ENCODE measurements at regions not wholly inside any gene's neighbourhood (a gene's known extent, or its start where the extent isn't known, plus 50 kb on each side); places are given as distances from the start of the nearest gene placed in this dataset.

- H3K36me3 ChIP-seq (ENCODE audit: control insufficient read depth, insufficient read depth, low read length): no peaks in the 10 kb centered on the region
- no peaks in the 10 kb centered on the region for H3K27me3 ChIP-seq (ENCODE audit: control insufficient read depth, insufficient read depth, low read length)
- H3K4me3 ChIP-seq (ENCODE audit: low read depth, low read length): no peak overlapping the region
- no peak for TF ChIP-seq CTCF (IDR thresholded peaks at IDR 0.05; ENCODE audit: insufficient read depth, low read length, poor library complexity, severe bottlenecking)
- DNase-seq (ENCODE audit: low read depth): no peak
These were observed 235.9 kb downstream of the AHR start for GRCh38 chr7:17534348-17534747.

- Histone ChIP-seq H3K27me3 (ENCODE audit: control insufficient read depth, insufficient read depth, low read length) (no peaks in the 10 kb centered on the region), H3K36me3 (ENCODE audit: control insufficient read depth, insufficient read depth, low read length) (no peaks in the 10 kb centered on the region), H3K4me3 (ENCODE audit: low read depth, low read length) (no peak overlapping the region)
- no peak for TF ChIP-seq CTCF (IDR thresholded peaks at IDR 0.05; ENCODE audit: insufficient read depth, low read length, poor library complexity, severe bottlenecking)
- no peak for DNase-seq (ENCODE audit: low read depth)
These were observed 237.3 kb downstream of the AHR start for GRCh38 chr7:17535776-17536175.

- no peak for DNase-seq (ENCODE audit: low read depth)
- no peaks in the 10 kb centered on the region for H3K36me3 ChIP-seq (ENCODE audit: control insufficient read depth, insufficient read depth, low read length)
- no peaks in the 10 kb centered on the region for H3K27me3 ChIP-seq (ENCODE audit: control insufficient read depth, insufficient read depth, low read length)
- no peak for TF ChIP-seq CTCF (IDR thresholded peaks at IDR 0.05; ENCODE audit: insufficient read depth, low read length, poor library complexity, severe bottlenecking)
- H3K4me3 ChIP-seq (ENCODE audit: low read depth, low read length): no peak overlapping the region
These were observed 245.9 kb downstream of the AHR start for GRCh38 chr7:17544401-17544800.

GRCh38 chr7:17545348-17545747 is 246.9 kb downstream of the AHR start:
- no peak for TF ChIP-seq CTCF (IDR thresholded peaks at IDR 0.05; ENCODE audit: insufficient read depth, low read length, poor library complexity, severe bottlenecking)

GRCh38 chr7:17546189-17546588 is 247.7 kb downstream of the AHR start:
- no peaks in the 10 kb centered on the region for H3K27me3 ChIP-seq (ENCODE audit: control insufficient read depth, insufficient read depth, low read length)
- no peak for TF ChIP-seq CTCF (IDR thresholded peaks at IDR 0.05; ENCODE audit: insufficient read depth, low read length, poor library complexity, severe bottlenecking)
- no peak overlapping the region for H3K4me3 ChIP-seq (ENCODE audit: low read depth, low read length)
- no peaks in the 10 kb centered on the region for H3K36me3 ChIP-seq (ENCODE audit: control insufficient read depth, insufficient read depth, low read length)
- no peak for DNase-seq (ENCODE audit: low read depth)

More at GRCh38 chr7:17545348-17545747, 246.9 kb downstream of the AHR start:
- Histone ChIP-seq H3K36me3 (ENCODE audit: control insufficient read depth, insufficient read depth, low read length) (no peaks in the 10 kb centered on the region), H3K27me3 (ENCODE audit: control insufficient read depth, insufficient read depth, low read length) (no peaks in the 10 kb centered on the region), H3K4me3 (ENCODE audit: low read depth, low read length) (no peak overlapping the region)
- no peak for DNase-seq (ENCODE audit: low read depth)

GRCh38 chr7:17546592-17546991 is 248.1 kb downstream of the AHR start:
- no peaks in the 10 kb centered on the region for H3K36me3 ChIP-seq (ENCODE audit: control insufficient read depth, insufficient read depth, low read length)
- H3K27me3 ChIP-seq (ENCODE audit: control insufficient read depth, insufficient read depth, low read length): no peaks in the 10 kb centered on the region
- H3K4me3 ChIP-seq (ENCODE audit: low read depth, low read length): no peak overlapping the region
- TF ChIP-seq CTCF (IDR thresholded peaks at IDR 0.05; ENCODE audit: insufficient read depth, low read length, poor library complexity, severe bottlenecking): no peak
- no peak for DNase-seq (ENCODE audit: low read depth)

Data from kidney epithelial cell (primary cell).